Inferior parietal cortex (tissue), 1 donor: ENCODE measurements at regions not wholly inside any gene's neighbourhood (a gene's known extent, or its start where the extent isn't known, plus 50 kb on each side); places are given as distances from the start of the nearest gene placed in this dataset.
"Not testable (repeated sequence)": the region's sequence is repeated elsewhere in the genome, so short reads cannot be mapped to it uniquely, and the experiment has no call there.

Source experiments
- DNase-seq: peaks from one replicate; pipeline ENCODE4 v3.0.0-alpha.2; 2016; ENCODE audit errors: extremely low spot score

- no peak for DNase-seq
Measured at GRCh38 chr2:38146907-38147307, 71.0 kb upstream of the CYP1B1 start.

GRCh38 chr2:38146275-38146906 lies 70.4 kb upstream of the CYP1B1 start:
- no peak for DNase-seq

GRCh38 chr2:38145236-38145635 lies 69.3 kb upstream of the CYP1B1 start:
- DNase-seq = no peak

GRCh38 chr2:38142627-38143026 lies 66.7 kb upstream of the CYP1B1 start:
- no peak for DNase-seq

GRCh38 chr2:38141501-38141900 lies 65.5 kb upstream of the CYP1B1 start:
- no peak for DNase-seq

GRCh38 chr2:38138996-38139395 lies 63.0 kb upstream of the CYP1B1 start:
- DNase-seq = no peak

GRCh38 chr2:38138419-38138818 lies 62.5 kb upstream of the CYP1B1 start:
- no peak for DNase-seq

GRCh38 chr2:38137958-38138357 lies 62.0 kb upstream of the CYP1B1 start:
- not testable (repeated sequence) for DNase-seq

GRCh38 chr2:38131676-38132075 lies 55.7 kb upstream of the CYP1B1 start:
- DNase-seq = no peak

GRCh38 chr2:38130876-38131275 lies 54.9 kb upstream of the CYP1B1 start:
- DNase-seq = no peak

- no peak for DNase-seq
Measured at GRCh38 chr2:38129987-38130386, 54.0 kb upstream of the CYP1B1 start.

- no peak for DNase-seq
Measured at GRCh38 chr2:38129481-38129880, 53.5 kb upstream of the CYP1B1 start.

GRCh38 chr2:38128653-38129052 lies 52.7 kb upstream of the CYP1B1 start:
- DNase-seq = no peak

- DNase-seq = no peak
Measured at GRCh38 chr2:38127277-38127676, 51.3 kb upstream of the CYP1B1 start.

GRCh38 chr2:38125842-38126241 lies 49.9 kb upstream of the CYP1B1 start:
- DNase-seq = no peak
